ENCODE measurements at regions not wholly inside any gene's neighbourhood (a gene's known extent, or its start where the extent isn't known, plus 50 kb on each side); places are given as distances from the start of the nearest gene placed in this dataset.
"Not testable (repeated sequence)": the region's sequence is repeated elsewhere in the genome, so short reads cannot be mapped to it uniquely, and the experiment has no call there.

- Mint-ChIP-seq H3K27ac (no peak overlapping the region), H3K9me3 (ENCODE audit: low read depth) (peaks cover 8% of the 10 kb centered on the region), H3K27me3 (no peaks in the 10 kb centered on the region), H3K4me3 (no peak overlapping the region), H3K36me3 (no peaks in the 10 kb centered on the region), H3K4me1 (no peaks in the 10 kb centered on the region)
- ATAC-seq (no peak), DNase-seq (no peak)
- CTCF ChIA-PET, result no interaction called here
These were observed 1098.8 kb upstream of the CDH8 start for GRCh38 chr16:63135069-63135468.

- no peaks in the 10 kb centered on the region for H3K4me1 Mint-ChIP-seq
These were observed 1095.3 kb upstream of the CDH8 start for GRCh38 chr16:63131503-63131902.

GRCh38 chr16:63130942-63131341 is 1094.7 kb upstream of the CDH8 start:
- peaks cover 2% of the 10 kb centered on the region for H3K36me3 Mint-ChIP-seq
- no peaks in the 10 kb centered on the region for H3K27me3 Mint-ChIP-seq
- ATAC-seq (no peak), DNase-seq (no peak)
- H3K9me3 Mint-ChIP-seq (ENCODE audit: low read depth), result peaks cover 15% of the 10 kb centered on the region
- H3K4me3 Mint-ChIP-seq, result no peak overlapping the region
- H3K27ac Mint-ChIP-seq, result no peak overlapping the region
- CTCF ChIA-PET, result no interaction called here
- H3K4me1 Mint-ChIP-seq, result no peaks in the 10 kb centered on the region

More at GRCh38 chr16:63131503-63131902, 1095.3 kb upstream of the CDH8 start:
- H3K9me3 Mint-ChIP-seq (ENCODE audit: low read depth), result peaks cover 13% of the 10 kb centered on the region
- CTCF ChIA-PET, result no interaction called here
- no peak overlapping the region for H3K4me3 Mint-ChIP-seq
- DNase-seq (no peak), ATAC-seq (no peak)
- no peak overlapping the region for H3K27ac Mint-ChIP-seq
- no peaks in the 10 kb centered on the region for H3K27me3 Mint-ChIP-seq
- H3K36me3 Mint-ChIP-seq, result peaks cover 2% of the 10 kb centered on the region

- H3K27me3 Mint-ChIP-seq, result no peaks in the 10 kb centered on the region
- H3K36me3 Mint-ChIP-seq, result peaks cover 2% of the 10 kb centered on the region
- DNase-seq (no peak), ATAC-seq (no peak)
- peaks cover 11% of the 10 kb centered on the region for H3K9me3 Mint-ChIP-seq (ENCODE audit: low read depth)
- CTCF ChIA-PET, result no interaction called here
- no peaks in the 10 kb centered on the region for H3K4me1 Mint-ChIP-seq
- no peak overlapping the region for H3K4me3 Mint-ChIP-seq
- no peak overlapping the region for H3K27ac Mint-ChIP-seq
These were observed 1093.3 kb upstream of the CDH8 start for GRCh38 chr16:63129411-63130125.

GRCh38 chr16:63119905-63120304 is 1083.7 kb upstream of the CDH8 start:
- H3K4me1 Mint-ChIP-seq, CTCF ChIA-PET, DNase-seq, H3K36me3 Mint-ChIP-seq, H3K4me3 Mint-ChIP-seq, H3K27me3 Mint-ChIP-seq, ATAC-seq, H3K27ac Mint-ChIP-seq: not testable (repeated sequence)
- H3K9me3 Mint-ChIP-seq (ENCODE audit: low read depth), result peaks cover 17% of the 10 kb centered on the region

GRCh38 chr16:63100082-63100481 is 1063.8 kb upstream of the CDH8 start:
- H3K4me1 Mint-ChIP-seq, result no peaks in the 10 kb centered on the region
- no peak for ATAC-seq
- CTCF ChIA-PET, result no interaction called here
- H3K4me3 Mint-ChIP-seq, result no peak overlapping the region
- H3K36me3 Mint-ChIP-seq, result no peaks in the 10 kb centered on the region
- no peak for DNase-seq
- peaks cover 20% of the 10 kb centered on the region for H3K9me3 Mint-ChIP-seq (ENCODE audit: low read depth)
- H3K27me3 Mint-ChIP-seq, result no peaks in the 10 kb centered on the region
- no peak overlapping the region for H3K27ac Mint-ChIP-seq

- CTCF ChIA-PET, result no interaction called here
- peaks cover 22% of the 10 kb centered on the region for H3K9me3 Mint-ChIP-seq (ENCODE audit: low read depth)
- no peaks in the 10 kb centered on the region for H3K4me1 Mint-ChIP-seq
- DNase-seq (no peak), ATAC-seq (no peak)
- no peak overlapping the region for H3K27ac Mint-ChIP-seq
- H3K27me3 Mint-ChIP-seq, result no peaks in the 10 kb centered on the region
- H3K4me3 Mint-ChIP-seq, result no peak overlapping the region
- H3K36me3 Mint-ChIP-seq, result no peaks in the 10 kb centered on the region
These were observed 1060.6 kb upstream of the CDH8 start for GRCh38 chr16:63096857-63097256.

GRCh38 chr16:63092736-63093135 is 1056.5 kb upstream of the CDH8 start:
- no peak overlapping the region for H3K27ac Mint-ChIP-seq
- no peaks in the 10 kb centered on the region for H3K36me3 Mint-ChIP-seq
- H3K4me1 Mint-ChIP-seq, result no peaks in the 10 kb centered on the region
- H3K27me3 Mint-ChIP-seq, result no peaks in the 10 kb centered on the region
- ATAC-seq, result no peak
- CTCF ChIA-PET, result no interaction called here
- peaks cover 16% of the 10 kb centered on the region for H3K9me3 Mint-ChIP-seq (ENCODE audit: low read depth)
- no peak overlapping the region for H3K4me3 Mint-ChIP-seq
- no peak for DNase-seq

- no peak for ATAC-seq
These were observed 1045.9 kb upstream of the CDH8 start for GRCh38 chr16:63082101-63082500.

GRCh38 chr16:63080746-63081145 is 1044.5 kb upstream of the CDH8 start:
- H3K36me3 Mint-ChIP-seq, result no peaks in the 10 kb centered on the region
- H3K27ac Mint-ChIP-seq, result no peak overlapping the region
- CTCF ChIA-PET, result no interaction called here
- H3K9me3 Mint-ChIP-seq (ENCODE audit: low read depth), result peaks cover 16% of the 10 kb centered on the region
- no peak overlapping the region for H3K4me3 Mint-ChIP-seq
- no peaks in the 10 kb centered on the region for H3K27me3 Mint-ChIP-seq
- H3K4me1 Mint-ChIP-seq, result no peaks in the 10 kb centered on the region
- ATAC-seq (no peak), DNase-seq (no peak)

More at GRCh38 chr16:63082101-63082500, 1045.9 kb upstream of the CDH8 start:
- H3K36me3 Mint-ChIP-seq, result no peaks in the 10 kb centered on the region
- no peak for DNase-seq
- peaks cover 18% of the 10 kb centered on the region for H3K9me3 Mint-ChIP-seq (ENCODE audit: low read depth)
- CTCF ChIA-PET, result no interaction called here
- no peak overlapping the region for H3K4me3 Mint-ChIP-seq
- no peaks in the 10 kb centered on the region for H3K27me3 Mint-ChIP-seq
- H3K4me1 Mint-ChIP-seq, result no peaks in the 10 kb centered on the region
- no peak overlapping the region for H3K27ac Mint-ChIP-seq

- no peak overlapping the region for H3K4me3 Mint-ChIP-seq
These were observed 1032.8 kb upstream of the CDH8 start for GRCh38 chr16:63069047-63069446.

GRCh38 chr16:63067141-63067540 is 1030.9 kb upstream of the CDH8 start:
- H3K27me3 Mint-ChIP-seq, result no peaks in the 10 kb centered on the region
- ATAC-seq (no peak), DNase-seq (no peak)
- peaks cover 7% of the 10 kb centered on the region for H3K9me3 Mint-ChIP-seq (ENCODE audit: low read depth)
- no peak overlapping the region for H3K4me3 Mint-ChIP-seq
- no peaks in the 10 kb centered on the region for H3K36me3 Mint-ChIP-seq
- H3K27ac Mint-ChIP-seq, result no peak overlapping the region
- CTCF ChIA-PET, result no interaction called here
- H3K4me1 Mint-ChIP-seq, result no peaks in the 10 kb centered on the region

More at GRCh38 chr16:63069047-63069446, 1032.8 kb upstream of the CDH8 start:
- ATAC-seq (no peak), DNase-seq (no peak)
- CTCF ChIA-PET, result no interaction called here
- H3K36me3 Mint-ChIP-seq, result no peaks in the 10 kb centered on the region
- no peaks in the 10 kb centered on the region for H3K27me3 Mint-ChIP-seq
- H3K27ac Mint-ChIP-seq, result no peak overlapping the region
- H3K4me1 Mint-ChIP-seq, result no peaks in the 10 kb centered on the region
- H3K9me3 Mint-ChIP-seq (ENCODE audit: low read depth), result peaks cover 8% of the 10 kb centered on the region

GRCh38 chr16:63066552-63066951 is 1030.3 kb upstream of the CDH8 start:
- Mint-ChIP-seq H3K36me3 (no peaks in the 10 kb centered on the region), H3K4me3 (no peak overlapping the region), H3K27ac (no peak overlapping the region), H3K27me3 (no peaks in the 10 kb centered on the region), H3K9me3 (ENCODE audit: low read depth) (peaks cover 8% of the 10 kb centered on the region), H3K4me1 (no peaks in the 10 kb centered on the region)
- DNase-seq (no peak), ATAC-seq (no peak)
- CTCF ChIA-PET, result no interaction called here

- Mint-ChIP-seq H3K36me3 (no peaks in the 10 kb centered on the region), H3K4me1 (no peaks in the 10 kb centered on the region), H3K27ac (no peak overlapping the region), H3K9me3 (ENCODE audit: low read depth) (peaks cover 16% of the 10 kb centered on the region), H3K4me3 (no peak overlapping the region), H3K27me3 (no peaks in the 10 kb centered on the region)
- CTCF ChIA-PET, result no interaction called here
- DNase-seq, result no peak
- ATAC-seq, result no peak
These were observed 1025.1 kb upstream of the CDH8 start for GRCh38 chr16:63061319-63061718.

GRCh38 chr16:63059676-63060075 is 1023.4 kb upstream of the CDH8 start:
- H3K4me1 Mint-ChIP-seq, result no peaks in the 10 kb centered on the region
- no peak overlapping the region for H3K4me3 Mint-ChIP-seq
- H3K27me3 Mint-ChIP-seq, result no peaks in the 10 kb centered on the region
- H3K36me3 Mint-ChIP-seq, result no peaks in the 10 kb centered on the region
- ATAC-seq, result no peak
- H3K27ac Mint-ChIP-seq, result no peak overlapping the region
- H3K9me3 Mint-ChIP-seq (ENCODE audit: low read depth), result peaks cover 13% of the 10 kb centered on the region
- DNase-seq, result no peak
- CTCF ChIA-PET, result no interaction called here
